ENCODE measurements at regions not wholly inside any gene's neighbourhood (a gene's known extent, or its start where the extent isn't known, plus 50 kb on each side); places are given as distances from the start of the nearest gene placed in this dataset.

- intact Hi-C loops (cut with DNase I; ENCODE audit: low total_unique reads), result no loop called here
- no peak for TF ChIP-seq CTCF (IDR thresholded peaks at IDR 0.05 in 8 of 11, conservative IDR thresholded peaks at IDR 0.05 in 3 of 11)
- no peak for TF ChIP-seq POLR2A (IDR thresholded peaks at IDR 0.05)
- TF ChIP-seq POLR2AphosphoS5 (IDR thresholded peaks at IDR 0.05), result no peak
- 77 to 95% (median 93%) methylated on average over 1 of the region's 1 CpG for WGBS, 5 donors
Measured at GRCh38 chr12:89959179-89959578, 250.5 kb upstream of the ATP2B1 start.

GRCh38 chr12:89954259-89954658 lies 245.6 kb upstream of the ATP2B1 start:
- Histone ChIP-seq H3K27me3 (replicated peaks in 1 of 7) (no peaks in the 10 kb centered on the region), H3K27ac (no peak overlapping the region), H3K4me3 (no peak overlapping the region), H3K4me1 (peaks cover 9 to 22% (median 14%) of the 10 kb centered on the region in 6 donors), H3K9me3 (no peaks in the 10 kb centered on the region), H3K36me3 (no peaks in the 10 kb centered on the region)
- intact Hi-C loops (cut with DNase I; ENCODE audit: low total_unique reads), result no loop called here
- TF ChIP-seq CTCF (IDR thresholded peaks at IDR 0.05 in 8 of 11, conservative IDR thresholded peaks at IDR 0.05 in 3 of 11), result no peak
- TF ChIP-seq POLR2AphosphoS5 (IDR thresholded peaks at IDR 0.05), result no peak
- no peak for TF ChIP-seq POLR2A (IDR thresholded peaks at IDR 0.05)
- WGBS, 5 donors, result 80 to 93% (median 91%) methylated on average over 3 of the region's 3 CpGs
- DNase-seq, result no peak

More at GRCh38 chr12:89959179-89959578, 250.5 kb upstream of the ATP2B1 start:
- Histone ChIP-seq H3K4me3 (no peak overlapping the region), H3K9me3 (no peaks in the 10 kb centered on the region), H3K4me1 (no peaks in the 10 kb centered on the region), H3K36me3 (no peaks in the 10 kb centered on the region), H3K27ac (no peak overlapping the region), H3K27me3 (replicated peaks in 1 of 7) (no peaks in the 10 kb centered on the region)
- DNase-seq, result no peak

GRCh38 chr12:89951694-89952060 lies 243.0 kb upstream of the ATP2B1 start:
- Histone ChIP-seq H3K27me3 (replicated peaks in 1 of 7) (no peaks in the 10 kb centered on the region), H3K4me1 (peaks cover 20 to 45% (median 32%) of the 10 kb centered on the region in 6 donors), H3K4me3 (no peak overlapping the region), H3K27ac (no peak overlapping the region), H3K9me3 (no peaks in the 10 kb centered on the region), H3K36me3 (no peaks in the 10 kb centered on the region)
- intact Hi-C loops (cut with DNase I; ENCODE audit: low total_unique reads), result no loop called here
- TF ChIP-seq POLR2A (IDR thresholded peaks at IDR 0.05) (no peak), POLR2AphosphoS5 (IDR thresholded peaks at IDR 0.05) (no peak), CTCF (IDR thresholded peaks at IDR 0.05 in 8 of 11, conservative IDR thresholded peaks at IDR 0.05 in 3 of 11) (no peak)
- no peak for DNase-seq
- WGBS, 5 donors, result 58 to 94% (median 90%) methylated on average over 2 of the region's 2 CpGs

DNA sequence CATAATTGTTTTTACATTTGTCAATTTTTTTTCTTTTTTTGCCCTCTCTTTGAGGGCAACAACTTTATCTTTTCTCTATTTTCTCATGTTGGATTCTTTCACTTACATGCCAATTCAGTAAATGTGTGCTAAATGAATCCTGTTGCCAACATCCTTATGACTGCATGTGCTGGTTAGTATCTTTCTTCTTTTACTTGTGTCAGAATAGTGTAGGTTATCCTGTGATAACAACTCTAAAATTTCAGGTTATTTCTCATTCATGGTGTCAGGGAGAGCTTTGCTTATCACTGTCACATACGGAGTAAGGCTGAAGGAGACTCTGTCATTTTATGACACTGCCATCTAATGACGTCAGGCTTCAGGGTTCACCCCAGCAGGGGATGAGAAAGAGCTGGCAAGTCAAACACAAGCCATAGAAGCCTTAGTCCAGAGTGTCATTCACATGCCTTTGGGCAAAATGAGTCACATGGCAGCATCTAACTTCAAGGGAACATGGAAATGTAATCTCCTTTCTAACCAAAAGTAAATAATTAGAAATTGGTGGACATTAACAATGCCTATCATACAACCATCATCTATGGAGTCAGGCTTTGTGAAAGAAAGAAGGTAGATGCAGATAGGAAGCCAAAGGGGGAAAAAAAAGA lies 242.5 kb upstream of the ATP2B1 start:
- intact Hi-C loops (cut with DNase I; ENCODE audit: low total_unique reads), result no loop called here

More for the DNA sequence above, 242.5 kb upstream of the ATP2B1 start:
- no peak for DNase-seq
- H3K27ac ChIP-seq, result no peak overlapping the region
- no peak for TF ChIP-seq POLR2AphosphoS5 (IDR thresholded peaks at IDR 0.05)
- TF ChIP-seq POLR2A (IDR thresholded peaks at IDR 0.05), result no peak
- TF ChIP-seq CTCF (IDR thresholded peaks at IDR 0.05 in 8 of 11, conservative IDR thresholded peaks at IDR 0.05 in 3 of 11), result no peak
- H3K4me1 ChIP-seq, result peaks cover 20 to 45% (median 32%) of the 10 kb centered on the region in 6 donors
- no peak overlapping the region for H3K4me3 ChIP-seq
- 54 to 81% (median 65%) methylated on average over 2 of the region's 2 CpGs for WGBS, 5 donors
- no peaks in the 10 kb centered on the region for H3K27me3 ChIP-seq (replicated peaks in 1 of 7)
- no peaks in the 10 kb centered on the region for H3K9me3 ChIP-seq
- no peaks in the 10 kb centered on the region for H3K36me3 ChIP-seq

Data from spleen (tissue), 11 donors.